ENCODE measurements at regions not wholly inside any gene's neighbourhood (a gene's known extent, or its start where the extent isn't known, plus 50 kb on each side); places are given as distances from the start of the nearest gene placed in this dataset.

DNA sequence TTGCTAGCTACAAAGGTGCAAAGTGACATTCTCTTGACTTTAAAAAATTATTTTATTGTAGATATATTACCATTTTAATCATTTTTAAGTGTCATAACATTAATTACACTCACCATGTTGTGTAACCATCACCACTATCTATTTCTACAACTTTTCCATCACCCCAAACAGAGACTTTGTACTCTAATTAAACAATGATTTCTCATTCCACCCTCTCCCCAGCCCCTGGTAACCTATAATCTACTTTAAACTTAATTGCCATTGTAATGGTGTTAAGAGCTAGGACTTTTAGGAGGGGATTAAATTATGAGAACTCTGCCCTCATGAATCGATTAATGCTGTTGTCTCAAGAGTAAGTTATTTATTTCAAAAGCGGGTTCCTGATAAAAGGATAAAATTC lies 352.9 kb upstream of the SEL1L start:
- TF ChIP-seq, protein P1, sequence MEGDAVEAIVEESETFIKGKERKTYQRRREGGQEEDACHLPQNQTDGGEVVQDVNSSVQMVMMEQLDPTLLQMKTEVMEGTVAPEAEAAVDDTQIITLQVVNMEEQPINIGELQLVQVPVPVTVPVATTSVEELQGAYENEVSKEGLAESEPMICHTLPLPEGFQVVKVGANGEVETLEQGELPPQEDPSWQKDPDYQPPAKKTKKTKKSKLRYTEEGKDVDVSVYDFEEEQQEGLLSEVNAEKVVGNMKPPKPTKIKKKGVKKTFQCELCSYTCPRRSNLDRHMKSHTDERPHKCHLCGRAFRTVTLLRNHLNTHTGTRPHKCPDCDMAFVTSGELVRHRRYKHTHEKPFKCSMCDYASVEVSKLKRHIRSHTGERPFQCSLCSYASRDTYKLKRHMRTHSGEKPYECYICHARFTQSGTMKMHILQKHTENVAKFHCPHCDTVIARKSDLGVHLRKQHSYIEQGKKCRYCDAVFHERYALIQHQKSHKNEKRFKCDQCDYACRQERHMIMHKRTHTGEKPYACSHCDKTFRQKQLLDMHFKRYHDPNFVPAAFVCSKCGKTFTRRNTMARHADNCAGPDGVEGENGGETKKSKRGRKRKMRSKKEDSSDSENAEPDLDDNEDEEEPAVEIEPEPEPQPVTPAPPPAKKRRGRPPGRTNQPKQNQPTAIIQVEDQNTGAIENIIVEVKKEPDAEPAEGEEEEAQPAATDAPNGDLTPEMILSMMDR (IDR thresholded peaks at IDR 0.05), result no peak
- TF ChIP-seq POLR2A (IDR thresholded peaks at IDR 0.05), result no peak
